ENCODE measurements at regions not wholly inside any gene's neighbourhood (a gene's known extent, or its start where the extent isn't known, plus 50 kb on each side); places are given as distances from the start of the nearest gene placed in this dataset.

- Histone ChIP-seq H4K20me1 (ENCODE audit: insufficient read depth) (no peaks in the 10 kb centered on the region), H3K27me3 (ENCODE audit: insufficient read depth) (no peaks in the 10 kb centered on the region), H3K4me1 (ENCODE audit: control insufficient read depth in 1 of 2, insufficient read depth in 2 of 2, low read depth in 1 of 2, low read length in 1 of 2) (peaks cover 0 to 3% of the 10 kb centered on the region in 2 experiments; a peak in 2 of 4 replicates), H3K9me3 (no peaks in the 10 kb centered on the region), H3K9me2 (no peaks in the 10 kb centered on the region), H3K79me2 (ENCODE audit: insufficient read depth) (no peaks in the 10 kb centered on the region), H2AFZ (ENCODE audit: low read depth) (no peak overlapping the region), H3K4me3 (ENCODE audit: low read depth in 2 of 2, low read length in 1 of 2) (no peak overlapping the region), H3K27ac (ENCODE audit: low read depth in 2 of 2, low read length in 1 of 2) (no peak overlapping the region), H3K9ac (no peak overlapping the region), H3K4me2 (no peak overlapping the region), H3F3A (replicated peaks; ENCODE audit: insufficient read depth) (peaks cover 2% of the 10 kb centered on the region), H3K36me3 (replicated peaks in 1 of 2; ENCODE audit: control insufficient read depth in 1 of 2, insufficient read depth in 2 of 2, low read length in 1 of 2) (no peaks in the 10 kb centered on the region)
- DNase-seq: no peak
- no peak for TF ChIP-seq NFIC (IDR thresholded peaks at IDR 0.05; ENCODE audit: borderline replicate concordance)
- no peak for TF ChIP-seq SMC3 (IDR thresholded peaks at IDR 0.05; ENCODE audit: low read depth, low read length)
- TF ChIP-seq, protein P1, sequence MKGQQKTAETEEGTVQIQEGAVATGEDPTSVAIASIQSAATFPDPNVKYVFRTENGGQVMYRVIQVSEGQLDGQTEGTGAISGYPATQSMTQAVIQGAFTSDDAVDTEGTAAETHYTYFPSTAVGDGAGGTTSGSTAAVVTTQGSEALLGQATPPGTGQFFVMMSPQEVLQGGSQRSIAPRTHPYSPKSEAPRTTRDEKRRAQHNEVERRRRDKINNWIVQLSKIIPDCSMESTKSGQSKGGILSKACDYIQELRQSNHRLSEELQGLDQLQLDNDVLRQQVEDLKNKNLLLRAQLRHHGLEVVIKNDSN (IDR thresholded peaks at IDR 0.05; ENCODE audit: borderline replicate concordance, low read depth): no peak
- TF ChIP-seq, protein P2, sequence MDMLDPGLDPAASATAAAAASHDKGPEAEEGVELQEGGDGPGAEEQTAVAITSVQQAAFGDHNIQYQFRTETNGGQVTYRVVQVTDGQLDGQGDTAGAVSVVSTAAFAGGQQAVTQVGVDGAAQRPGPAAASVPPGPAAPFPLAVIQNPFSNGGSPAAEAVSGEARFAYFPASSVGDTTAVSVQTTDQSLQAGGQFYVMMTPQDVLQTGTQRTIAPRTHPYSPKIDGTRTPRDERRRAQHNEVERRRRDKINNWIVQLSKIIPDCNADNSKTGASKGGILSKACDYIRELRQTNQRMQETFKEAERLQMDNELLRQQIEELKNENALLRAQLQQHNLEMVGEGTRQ (IDR thresholded peaks at IDR 0.05; ENCODE audit: borderline replicate concordance, low read depth, low read length): no peak
- no peak for TF ChIP-seq TEAD4 (IDR thresholded peaks at IDR 0.05; ENCODE audit: borderline replicate concordance, insufficient read depth)
- no peak for TF ChIP-seq GABPA (IDR thresholded peaks at IDR 0.05; ENCODE audit: low read depth)
- no peak for TF ChIP-seq TAF1 (IDR thresholded peaks at IDR 0.05; ENCODE audit: borderline replicate concordance, low read depth, low read length)
- TF ChIP-seq RAD21 (IDR thresholded peaks at IDR 0.05; ENCODE audit: low read length): no peak
- CTCF ChIA-PET: no interaction called here
- POLR2A ChIA-PET: no interaction called here
Observed at GRCh38 chr12:115407723-115408122, 723.7 kb upstream of the TBX3 start.

- ChIA-PET CTCF (interaction anchor here (0.9 kb wide), 1 partner anchor 12 kb away, joined by 3 read pairs; no protein-coding TSS in a partner anchor), POLR2A (no interaction called here)
- H2AFZ ChIP-seq (ENCODE audit: low read depth): no peak overlapping the region
- H4K20me1 ChIP-seq (ENCODE audit: insufficient read depth): no peaks in the 10 kb centered on the region
- H3K9me3 ChIP-seq: no peaks in the 10 kb centered on the region
- no peak overlapping the region for H3K4me3 ChIP-seq (ENCODE audit: low read depth in 2 of 2, low read length in 1 of 2)
- H3K27ac ChIP-seq (ENCODE audit: low read depth in 2 of 2, low read length in 1 of 2): no peak overlapping the region
- TF ChIP-seq, protein P3, sequence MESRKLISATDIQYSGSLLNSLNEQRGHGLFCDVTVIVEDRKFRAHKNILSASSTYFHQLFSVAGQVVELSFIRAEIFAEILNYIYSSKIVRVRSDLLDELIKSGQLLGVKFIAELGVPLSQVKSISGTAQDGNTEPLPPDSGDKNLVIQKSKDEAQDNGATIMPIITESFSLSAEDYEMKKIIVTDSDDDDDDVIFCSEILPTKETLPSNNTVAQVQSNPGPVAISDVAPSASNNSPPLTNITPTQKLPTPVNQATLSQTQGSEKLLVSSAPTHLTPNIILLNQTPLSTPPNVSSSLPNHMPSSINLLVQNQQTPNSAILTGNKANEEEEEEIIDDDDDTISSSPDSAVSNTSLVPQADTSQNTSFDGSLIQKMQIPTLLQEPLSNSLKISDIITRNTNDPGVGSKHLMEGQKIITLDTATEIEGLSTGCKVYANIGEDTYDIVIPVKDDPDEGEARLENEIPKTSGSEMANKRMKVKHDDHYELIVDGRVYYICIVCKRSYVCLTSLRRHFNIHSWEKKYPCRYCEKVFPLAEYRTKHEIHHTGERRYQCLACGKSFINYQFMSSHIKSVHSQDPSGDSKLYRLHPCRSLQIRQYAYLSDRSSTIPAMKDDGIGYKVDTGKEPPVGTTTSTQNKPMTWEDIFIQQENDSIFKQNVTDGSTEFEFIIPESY (IDR thresholded peaks at IDR 0.05; ENCODE audit: borderline replicate concordance, low read depth): no peak
- TF ChIP-seq EP300 (IDR thresholded peaks at IDR 0.05; ENCODE audit: borderline replicate concordance in 1 of 2, low read depth in 1 of 2, low read length in 1 of 2) (no peak), EZH2phosphoT487 (IDR thresholded peaks at IDR 0.05; ENCODE audit: borderline replicate concordance, low read depth) (no peak), RXRA (IDR thresholded peaks at IDR 0.05; ENCODE audit: borderline replicate concordance, low read depth) (no peak), GATA2 (CRISPR knock-in tag; IDR thresholded peaks at IDR 0.05) (no peak), MEF2A (IDR thresholded peaks at IDR 0.05; ENCODE audit: borderline replicate concordance, low read depth) (no peak), GABPA (IDR thresholded peaks at IDR 0.05; ENCODE audit: low read depth) (no peak), JUND (IDR thresholded peaks at IDR 0.05) (no peak), MXI1 (IDR thresholded peaks at IDR 0.05; ENCODE audit: low read depth, low read length) (no peak), MAX (IDR thresholded peaks at IDR 0.05; ENCODE audit: low read depth) (no peak), ELF1 (IDR thresholded peaks at IDR 0.05) (no peak), NRF1 (IDR thresholded peaks at IDR 0.05; ENCODE audit: low read depth, low read length) (no peak)
- TF ChIP-seq, protein P4, sequence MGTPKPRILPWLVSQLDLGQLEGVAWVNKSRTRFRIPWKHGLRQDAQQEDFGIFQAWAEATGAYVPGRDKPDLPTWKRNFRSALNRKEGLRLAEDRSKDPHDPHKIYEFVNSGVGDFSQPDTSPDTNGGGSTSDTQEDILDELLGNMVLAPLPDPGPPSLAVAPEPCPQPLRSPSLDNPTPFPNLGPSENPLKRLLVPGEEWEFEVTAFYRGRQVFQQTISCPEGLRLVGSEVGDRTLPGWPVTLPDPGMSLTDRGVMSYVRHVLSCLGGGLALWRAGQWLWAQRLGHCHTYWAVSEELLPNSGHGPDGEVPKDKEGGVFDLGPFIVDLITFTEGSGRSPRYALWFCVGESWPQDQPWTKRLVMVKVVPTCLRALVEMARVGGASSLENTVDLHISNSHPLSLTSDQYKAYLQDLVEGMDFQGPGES (IDR thresholded peaks at IDR 0.05; ENCODE audit: low read depth, low read length): no peak
- TF ChIP-seq, protein P2 (IDR thresholded peaks at IDR 0.05; ENCODE audit: borderline replicate concordance, low read depth, low read length): no peak
- no peak for DNase-seq
- no peak overlapping the region for H3K9ac ChIP-seq
- no peaks in the 10 kb centered on the region for H3K79me2 ChIP-seq (ENCODE audit: insufficient read depth)
- peaks cover 0 to 3% of the 10 kb centered on the region in 2 experiments; a peak in 2 of 4 replicates for H3K4me1 ChIP-seq (ENCODE audit: control insufficient read depth in 1 of 2, insufficient read depth in 2 of 2, low read depth in 1 of 2, low read length in 1 of 2)
- no peaks in the 10 kb centered on the region for H3K36me3 ChIP-seq (replicated peaks in 1 of 2; ENCODE audit: control insufficient read depth in 1 of 2, insufficient read depth in 2 of 2, low read length in 1 of 2)
- H3K4me2 ChIP-seq: no peak overlapping the region
- no peaks in the 10 kb centered on the region for H3K27me3 ChIP-seq (ENCODE audit: insufficient read depth)
- WGBS (ENCODE audit: low lambda C conversion rate): 81% methylated on average over 6 of the region's 6 CpGs
- peaks cover 2% of the 10 kb centered on the region for H3F3A ChIP-seq (replicated peaks; ENCODE audit: insufficient read depth)
- H3K9me2 ChIP-seq: no peaks in the 10 kb centered on the region
Observed at GRCh38 chr12:115407036-115407435, 723.1 kb upstream of the TBX3 start.

All from SK-N-SH (cell line).